K562 (cell line): ENCODE measurements at regions not wholly inside any gene's neighbourhood (a gene's known extent, or its start where the extent isn't known, plus 50 kb on each side); places are given as distances from the start of the nearest gene placed in this dataset.

Experiments
- ARNT ChIP-seq, 2 experiments: fragments of 450-650 bp; IDR thresholded peaks; 2 replicates each; pipeline ENCODE4 v1.6.1; 2016; ENCODE audit warnings: mild to moderate bottlenecking in 1 of 2
- CHD1 ChIP-seq: fragments of 200-600 bp; sonication (generic); IDR thresholded peaks from one replicate; pipeline ENCODE4 v1.6.1; 2012; ENCODE audit warnings: mild to moderate bottlenecking, moderate library complexity, low read length, inconsistent platforms
- HNRNPUL1 ChIP-seq: fragments of 200-400 bp; formaldehyde crosslinking; IDR thresholded peaks from 2 replicates; pipeline ENCODE4 v1.6.1; 2017; ENCODE audit warnings: low read length
- KDM1A ChIP-seq, 2 experiments: fragments of 450-650 bp; IDR thresholded peaks; 2 replicates each; pipeline ENCODE4 v1.6.1; 2016; ENCODE audit warnings: mild to moderate bottlenecking in 2 of 2
- POLR2A ChIP-seq: fragments of 450-650 bp; conservative IDR thresholded peaks from 2 replicates; pipeline ENCODE4 v1.6.1; 2016
- POLR2AphosphoS5 ChIP-seq: IDR thresholded peaks from 2 replicates; pipeline ENCODE4 v1.6.1; 2011; ENCODE audit warnings: mild to moderate bottlenecking, low read depth, low read length, moderate library complexity; ENCODE audit not compliant: control insufficient read depth, insufficient read depth
- RCOR1 ChIP-seq, 2 experiments: IDR thresholded peaks; 2 replicates each; pipeline ENCODE4 v1.6.1; 2012; ENCODE audit warnings: low read depth in 2 of 2, low read length in 2 of 2, borderline replicate concordance in 1 of 2, improper control_type of control experiment in 1 of 2
- RHOXF2B ChIP-seq: fragments of 250-450 bp; sonication (Bioruptor Pico); conservative IDR thresholded peaks from 2 replicates; pipeline ENCODE4 v1.5.1; 2021
- SREBF2 ChIP-seq: sonication (generic); formaldehyde crosslinking; IDR thresholded peaks from 2 replicates; pipeline ENCODE4 v1.4.0; 2020; ENCODE audit warnings: mild to moderate bottlenecking, missing genetic modification reagents
- ZBED1 ChIP-seq: IDR thresholded peaks from 2 replicates; pipeline ENCODE4 v1.6.1; 2014
- ZNF780A ChIP-seq: fragments of 250-450 bp; sonication (Bioruptor Pico); IDR thresholded peaks from 2 replicates; pipeline ENCODE4 v1.5.0; 2021; ENCODE audit warnings: mild to moderate bottlenecking
- TF ChIP-seq, protein P1 (sequence below), 3 experiments: IDR thresholded peaks in 2 of 3; conservative IDR thresholded peaks in 1 of 3; 2 replicates each; pipeline ENCODE4 v1.5.1; 2011 to 2012; ENCODE audit warnings: low read length in 3 of 3, mild to moderate bottlenecking in 3 of 3, control low read depth in 2 of 3, improper control_type of control experiment in 1 of 3, inconsistent platforms in 1 of 3, low read depth in 1 of 3, mixed read lengths in 1 of 3, moderate library complexity in 1 of 3; ENCODE audit not compliant: insufficient read depth in 2 of 3
- TF ChIP-seq, protein P2 (sequence below), 2 experiments: fragments of 450-650 bp; formaldehyde crosslinking in 1 of 2; IDR thresholded peaks; 2 replicates each; pipeline versions ENCODE4 v1.4.0 to v1.6.1; 2014 to 2020; ENCODE audit warnings: mild to moderate bottlenecking in 2 of 2, borderline replicate concordance in 1 of 2, low read depth in 1 of 2

DNA sequence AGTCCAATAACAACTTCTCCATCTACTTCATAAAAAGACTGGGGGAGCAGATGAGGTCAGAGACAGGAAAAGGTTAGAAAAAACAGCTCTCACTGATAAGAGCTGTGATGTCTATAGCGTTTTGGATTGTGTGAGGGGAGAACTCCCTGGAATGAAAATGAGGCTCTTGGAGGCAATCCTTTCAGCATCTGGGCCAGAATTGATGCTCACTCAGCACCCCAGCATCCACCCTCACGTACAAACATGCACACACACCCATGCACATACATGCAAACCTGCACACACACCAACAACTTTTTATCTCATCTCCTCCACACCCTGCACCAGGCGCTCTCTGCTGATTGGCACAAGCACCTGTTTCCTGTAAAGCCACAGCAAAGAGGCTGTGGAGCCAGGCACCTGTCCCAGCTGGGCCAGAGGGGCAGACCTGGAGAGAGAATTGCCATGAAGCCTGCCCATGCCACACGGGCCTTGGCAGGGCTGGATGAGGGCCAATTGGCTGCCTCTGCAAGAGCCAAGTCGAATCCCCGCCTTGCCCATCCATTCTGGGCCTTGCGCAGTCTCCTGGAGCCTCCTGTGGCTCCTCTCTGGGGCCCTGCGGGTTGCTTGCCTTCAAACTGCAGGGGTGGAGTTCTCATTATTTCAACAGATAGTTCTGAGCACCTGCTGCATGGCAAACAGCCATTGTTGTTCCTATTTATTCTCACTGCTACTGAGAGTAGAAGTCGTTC is 53.1 kb downstream of the SYNE3 start:
- TF ChIP-seq, protein P1, sequence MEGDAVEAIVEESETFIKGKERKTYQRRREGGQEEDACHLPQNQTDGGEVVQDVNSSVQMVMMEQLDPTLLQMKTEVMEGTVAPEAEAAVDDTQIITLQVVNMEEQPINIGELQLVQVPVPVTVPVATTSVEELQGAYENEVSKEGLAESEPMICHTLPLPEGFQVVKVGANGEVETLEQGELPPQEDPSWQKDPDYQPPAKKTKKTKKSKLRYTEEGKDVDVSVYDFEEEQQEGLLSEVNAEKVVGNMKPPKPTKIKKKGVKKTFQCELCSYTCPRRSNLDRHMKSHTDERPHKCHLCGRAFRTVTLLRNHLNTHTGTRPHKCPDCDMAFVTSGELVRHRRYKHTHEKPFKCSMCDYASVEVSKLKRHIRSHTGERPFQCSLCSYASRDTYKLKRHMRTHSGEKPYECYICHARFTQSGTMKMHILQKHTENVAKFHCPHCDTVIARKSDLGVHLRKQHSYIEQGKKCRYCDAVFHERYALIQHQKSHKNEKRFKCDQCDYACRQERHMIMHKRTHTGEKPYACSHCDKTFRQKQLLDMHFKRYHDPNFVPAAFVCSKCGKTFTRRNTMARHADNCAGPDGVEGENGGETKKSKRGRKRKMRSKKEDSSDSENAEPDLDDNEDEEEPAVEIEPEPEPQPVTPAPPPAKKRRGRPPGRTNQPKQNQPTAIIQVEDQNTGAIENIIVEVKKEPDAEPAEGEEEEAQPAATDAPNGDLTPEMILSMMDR (IDR thresholded peaks at IDR 0.05 in 2 of 3, conservative IDR thresholded peaks at IDR 0.05 in 1 of 3; ENCODE audit: insufficient read depth in 2 of 3, low read depth in 1 of 3, low read length in 3 of 3) = no peak
- no peak for TF ChIP-seq POLR2AphosphoS5
- TF ChIP-seq RHOXF2B (CRISPR knock-in tag) = no peak
- no peak for TF ChIP-seq POLR2A
- TF ChIP-seq ARNT (IDR thresholded peaks at IDR 0.05) = no peak
- no peak for TF ChIP-seq CHD1
- TF ChIP-seq ZNF780A (CRISPR knock-in tag) = no peak
- TF ChIP-seq KDM1A (IDR thresholded peaks at IDR 0.05) = no peak
- TF ChIP-seq HNRNPUL1 = no peak
- TF ChIP-seq RCOR1 (IDR thresholded peaks at IDR 0.05; ENCODE audit: borderline replicate concordance in 1 of 2, low read depth in 2 of 2, low read length in 2 of 2) = no peak
- TF ChIP-seq SREBF2 (CRISPR knock-in tag) = no peak
- TF ChIP-seq, protein P2, sequence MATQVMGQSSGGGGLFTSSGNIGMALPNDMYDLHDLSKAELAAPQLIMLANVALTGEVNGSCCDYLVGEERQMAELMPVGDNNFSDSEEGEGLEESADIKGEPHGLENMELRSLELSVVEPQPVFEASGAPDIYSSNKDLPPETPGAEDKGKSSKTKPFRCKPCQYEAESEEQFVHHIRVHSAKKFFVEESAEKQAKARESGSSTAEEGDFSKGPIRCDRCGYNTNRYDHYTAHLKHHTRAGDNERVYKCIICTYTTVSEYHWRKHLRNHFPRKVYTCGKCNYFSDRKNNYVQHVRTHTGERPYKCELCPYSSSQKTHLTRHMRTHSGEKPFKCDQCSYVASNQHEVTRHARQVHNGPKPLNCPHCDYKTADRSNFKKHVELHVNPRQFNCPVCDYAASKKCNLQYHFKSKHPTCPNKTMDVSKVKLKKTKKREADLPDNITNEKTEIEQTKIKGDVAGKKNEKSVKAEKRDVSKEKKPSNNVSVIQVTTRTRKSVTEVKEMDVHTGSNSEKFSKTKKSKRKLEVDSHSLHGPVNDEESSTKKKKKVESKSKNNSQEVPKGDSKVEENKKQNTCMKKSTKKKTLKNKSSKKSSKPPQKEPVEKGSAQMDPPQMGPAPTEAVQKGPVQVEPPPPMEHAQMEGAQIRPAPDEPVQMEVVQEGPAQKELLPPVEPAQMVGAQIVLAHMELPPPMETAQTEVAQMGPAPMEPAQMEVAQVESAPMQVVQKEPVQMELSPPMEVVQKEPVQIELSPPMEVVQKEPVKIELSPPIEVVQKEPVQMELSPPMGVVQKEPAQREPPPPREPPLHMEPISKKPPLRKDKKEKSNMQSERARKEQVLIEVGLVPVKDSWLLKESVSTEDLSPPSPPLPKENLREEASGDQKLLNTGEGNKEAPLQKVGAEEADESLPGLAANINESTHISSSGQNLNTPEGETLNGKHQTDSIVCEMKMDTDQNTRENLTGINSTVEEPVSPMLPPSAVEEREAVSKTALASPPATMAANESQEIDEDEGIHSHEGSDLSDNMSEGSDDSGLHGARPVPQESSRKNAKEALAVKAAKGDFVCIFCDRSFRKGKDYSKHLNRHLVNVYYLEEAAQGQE (IDR thresholded peaks at IDR 0.05; ENCODE audit: borderline replicate concordance) = no peak
- TF ChIP-seq, protein P2 (CRISPR knock-in tag; IDR thresholded peaks at IDR 0.05; ENCODE audit: low read depth) = no peak
- TF ChIP-seq ZBED1 = no peak
